ENCODE measurements at regions not wholly inside any gene's neighbourhood (a gene's known extent, or its start where the extent isn't known, plus 50 kb on each side); places are given as distances from the start of the nearest gene placed in this dataset.

DNA sequence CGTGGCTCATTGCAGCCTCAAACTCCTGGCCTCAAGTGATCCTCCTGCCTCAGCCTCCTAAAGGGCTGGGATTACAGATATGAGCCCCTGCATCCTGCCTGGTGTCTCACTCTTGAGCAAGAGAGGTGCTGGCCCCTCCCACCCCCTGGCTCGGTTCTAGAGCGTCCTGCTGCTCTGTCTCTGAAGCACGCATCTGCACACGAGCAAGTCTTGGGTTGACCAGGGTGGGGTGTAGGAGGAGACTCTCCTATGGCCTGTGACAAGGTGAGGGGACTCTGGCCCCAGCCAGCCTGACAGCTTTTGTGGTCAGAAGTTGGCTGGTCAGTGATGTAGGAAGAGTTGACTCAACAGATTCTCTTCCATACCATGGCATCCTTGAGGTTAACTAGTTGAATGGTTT is 110.7 kb upstream of the CARD11 start:
- Histone ChIP-seq H3K4me3 (no peak overlapping the region), H3K36me3 (no peaks in the 10 kb centered on the region), H3K9me3 (no peaks in the 10 kb centered on the region), H3K27ac (no peak overlapping the region), H3K4me1 (no peaks in the 10 kb centered on the region), H3K27me3 (peaks cover 0 to 4% (median 0%) of the 10 kb centered on the region in 3 donors)
- peak; percentile 41 for DNase-seq
- intact Hi-C loops (cut with DNase I) = loop anchor here (2.0 kb wide), 1 partner anchor 268 kb away; no protein-coding TSS in a partner anchor
- 87 to 90% methylated on average over 5 of the region's 5 CpGs for WGBS, 2 donors
- TF ChIP-seq EP300 (IDR thresholded peaks at IDR 0.05) (no peak), POLR2A (IDR thresholded peaks at IDR 0.05) (no peak), POLR2AphosphoS5 (IDR thresholded peaks at IDR 0.05) (no peak), CTCF (IDR thresholded peaks at IDR 0.05) (no peak)

DNA sequence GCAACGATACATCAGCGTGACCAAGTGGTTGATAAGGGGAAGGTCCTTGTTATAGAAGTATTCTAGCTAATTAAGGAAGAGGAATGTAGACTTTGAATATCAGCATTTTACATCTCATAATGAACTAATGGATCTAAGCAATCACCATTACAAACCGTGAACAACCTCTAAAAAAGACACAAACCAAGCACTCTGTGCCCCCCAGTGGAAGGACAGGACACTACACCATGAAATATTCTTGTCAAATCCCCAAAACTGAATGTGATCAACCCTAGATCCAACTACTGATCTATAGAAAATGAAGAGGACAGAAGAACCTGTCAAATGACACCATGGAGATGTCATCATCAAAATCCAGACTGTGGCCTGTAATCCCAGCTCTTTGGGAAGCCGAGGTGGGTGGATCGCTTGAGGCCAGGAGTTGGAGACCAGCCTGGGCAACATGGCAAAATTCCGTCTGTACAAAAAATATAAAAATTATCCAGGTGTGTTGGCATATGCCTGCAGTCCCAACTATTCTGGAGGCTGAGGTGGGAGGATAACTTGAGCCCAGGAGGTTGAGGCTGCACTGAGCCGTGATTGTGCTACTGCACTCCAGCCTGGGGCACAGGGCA is 111.3 kb upstream of the CARD11 start:
- H3K4me1 ChIP-seq = no peaks in the 10 kb centered on the region
- H3K27me3 ChIP-seq = peaks cover 0 to 4% (median 0%) of the 10 kb centered on the region in 3 donors
- no peaks in the 10 kb centered on the region for H3K36me3 ChIP-seq
- 73 to 80% methylated on average over 7 of the region's 7 CpGs for WGBS, 2 donors
- intact Hi-C loops (cut with DNase I) = loop anchor here (1.0 to 2.0 kb wide), 2 partner anchors 268 to 290 kb away; no protein-coding TSS in a partner anchor
- DNase-seq = peak; percentile 60
- no peak overlapping the region for H3K4me3 ChIP-seq
- no peaks in the 10 kb centered on the region for H3K9me3 ChIP-seq
- H3K27ac ChIP-seq = no peak overlapping the region
- TF ChIP-seq CTCF (IDR thresholded peaks at IDR 0.05) (peak; percentile 47 to 71 (median 59)), POLR2A (IDR thresholded peaks at IDR 0.05) (no peak)

- Histone ChIP-seq H3K4me1 (no peaks in the 10 kb centered on the region), H3K36me3 (no peaks in the 10 kb centered on the region), H3K27me3 (peaks cover 0 to 3% (median 0%) of the 10 kb centered on the region in 3 donors), H3K4me3 (no peak overlapping the region), H3K9me3 (no peaks in the 10 kb centered on the region), H3K27ac (no peak overlapping the region)
- TF ChIP-seq CTCF (IDR thresholded peaks at IDR 0.05) (no peak), POLR2AphosphoS5 (IDR thresholded peaks at IDR 0.05) (no peak), EP300 (IDR thresholded peaks at IDR 0.05) (no peak), POLR2A (IDR thresholded peaks at IDR 0.05) (no peak)
- peak; percentile 40 for DNase-seq
- WGBS, 2 donors = 54 to 88% methylated on average over 9 of the region's 9 CpGs
- intact Hi-C loops (cut with DNase I) = no loop called here
Observed at GRCh38 chr7:3156508-3156907, 112.8 kb upstream of the CARD11 start.

DNA sequence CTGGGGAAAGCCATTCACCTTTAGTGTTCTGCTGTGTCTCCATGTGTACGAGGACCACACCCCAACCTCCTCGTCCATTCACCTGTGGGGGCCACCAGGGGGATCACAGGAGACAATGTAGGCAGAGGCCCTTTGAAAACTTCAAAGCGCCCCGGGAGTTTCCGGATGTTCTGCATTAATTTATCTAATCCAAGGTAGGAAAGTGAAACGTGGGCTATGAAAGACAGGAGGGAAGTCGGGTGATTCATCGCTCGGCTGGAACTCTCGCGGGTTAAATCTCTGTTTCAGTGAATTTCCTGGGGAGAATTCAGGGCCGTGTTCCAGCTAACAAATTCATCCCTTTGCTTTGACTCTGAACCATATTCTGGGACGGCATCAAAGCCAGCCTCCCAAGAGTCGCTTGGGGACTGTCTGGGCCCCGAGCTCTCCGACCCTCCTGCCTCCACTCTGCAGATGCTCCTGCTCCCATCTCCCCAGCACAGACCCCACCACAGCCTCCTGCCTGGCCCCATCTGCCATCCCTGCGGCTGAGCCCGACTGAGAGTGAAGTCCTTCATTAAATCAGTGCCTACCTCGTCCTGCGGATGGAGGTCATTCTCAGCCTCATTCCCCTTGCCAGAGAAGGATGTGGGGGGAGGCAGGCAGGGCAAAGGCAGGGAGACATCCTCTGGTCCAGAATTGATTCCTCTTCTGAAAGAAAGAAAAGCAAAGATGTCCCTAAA is 114.1 kb upstream of the CARD11 start:
- H3K36me3 ChIP-seq = no peaks in the 10 kb centered on the region
- DNase-seq = peak; percentile 60
- H3K27me3 ChIP-seq = no peaks in the 10 kb centered on the region
- WGBS, 2 donors = 67 to 68% methylated on average over 20 of the region's 20 CpGs
- H3K9me3 ChIP-seq = no peaks in the 10 kb centered on the region
- H3K4me3 ChIP-seq = no peak overlapping the region
- H3K27ac ChIP-seq = no peak overlapping the region
- no peak for TF ChIP-seq EP300 (IDR thresholded peaks at IDR 0.05)
- TF ChIP-seq POLR2A (IDR thresholded peaks at IDR 0.05) = no peak
- TF ChIP-seq CTCF (IDR thresholded peaks at IDR 0.05) = no peak
- no peak for TF ChIP-seq POLR2AphosphoS5 (IDR thresholded peaks at IDR 0.05)
- no peaks in the 10 kb centered on the region for H3K4me1 ChIP-seq
- intact Hi-C loops (cut with DNase I) = no loop called here
